HL-60 (cell line): ENCODE measurements at regions not wholly inside any gene's neighbourhood (a gene's known extent, or its start where the extent isn't known, plus 50 kb on each side); places are given as distances from the start of the nearest gene placed in this dataset.

ENCODE experiments used
- CTCF ChIP-seq: IDR thresholded peaks from one replicate; pipeline ENCODE4 v1.5.1; 2011; ENCODE audit warnings: low read length, control low read depth, inconsistent platforms; ENCODE audit not compliant: insufficient read depth
- GABPA ChIP-seq: IDR thresholded peaks from 2 replicates; pipeline ENCODE4 v1.6.1; 2012; ENCODE audit warnings: low read depth
- POLR2AphosphoS5 ChIP-seq: IDR thresholded peaks from 2 replicates; pipeline ENCODE4 v1.6.1; 2012; ENCODE audit warnings: low read depth
- REST ChIP-seq: IDR thresholded peaks from 2 replicates; pipeline ENCODE4 v1.6.1; 2012; ENCODE audit warnings: low read depth; ENCODE audit not compliant: insufficient replicate concordance
- SPI1 ChIP-seq: IDR thresholded peaks from 2 replicates; pipeline ENCODE4 v1.6.1; 2012; ENCODE audit warnings: low read depth, mild to moderate bottlenecking, borderline replicate concordance

GRCh38 chr15:85976102-85976501 is 103.6 kb upstream of the AGBL1 start:
- no peak for TF ChIP-seq CTCF
- TF ChIP-seq GABPA: no peak
- TF ChIP-seq REST: no peak
- no peak for TF ChIP-seq POLR2AphosphoS5
- TF ChIP-seq SPI1: no peak
